PC-9 (cell line): ENCODE measurements at regions not wholly inside any gene's neighbourhood (a gene's known extent, or its start where the extent isn't known, plus 50 kb on each side); places are given as distances from the start of the nearest gene placed in this dataset.
A peak's percentile ranks its signal among the peaks of the same experiment; 100 is the strongest.

ENCODE experiments used
- BruUV-seq: library from RNA; stranded (reverse); fragments of 400-500 nt; replicated peaks from 2 replicates; lab custom pipeline; 2021; lab: Mats Ljungman, UMichigan
- CTCF ChIA-PET: fragments of 300-600 bp; sonication (Branson Sonifier 250); formaldehyde crosslinking; loops from one replicate; lab custom pipeline; 2022; ENCODE audit warnings: antibody characterized with exemption; lab: Charles Lee
- POLR2A ChIA-PET: fragments of 300-600 bp; sonication (Branson Sonifier 250); formaldehyde crosslinking; loops from one replicate; lab custom pipeline; 2022; ENCODE audit warnings: antibody characterized with exemption; ENCODE audit not compliant: unreplicated experiment; lab: Charles Lee
- DNase-seq, 2 experiments: peaks; one replicate each; pipeline versions ENCODE4 v3.0.0 to v3.0.0-alpha.2; 2015 to 2022; ENCODE audit warnings: mixed read lengths in 1 of 2
- H2AFZ ChIP-seq: fragments of 200-600 bp; sonication (generic); 2 replicates; pipeline ENCODE4 v1.8.1; 2017; ENCODE audit warnings: antibody characterized with exemption
- H3F3A ChIP-seq: fragments of 200-600 bp; sonication (generic); 2 replicates; pipeline ENCODE4 v1.8.1; 2017; ENCODE audit warnings: antibody characterized with exemption, mild to moderate bottlenecking, low read depth; ENCODE audit not compliant: insufficient read depth
- H3K27ac ChIP-seq: fragments of 200-600 bp; sonication (generic); 2 replicates; pipeline ENCODE4 v1.6.1; 2016; ENCODE audit warnings: mixed run types
- H3K27me3 ChIP-seq: fragments of 200-600 bp; sonication (generic); 2 replicates; pipeline ENCODE4 v1.6.1; 2016; ENCODE audit warnings: low read depth, mixed run types; ENCODE audit not compliant: insufficient read depth
- H3K36me3 ChIP-seq: fragments of 200-600 bp; sonication (generic); 2 replicates; pipeline ENCODE4 v1.6.1; 2016; ENCODE audit warnings: low read depth, mixed run types
- H3K4me1 ChIP-seq: fragments of 200-600 bp; sonication (generic); replicated peaks from 2 replicates; pipeline ENCODE4 v1.6.1; 2016; ENCODE audit warnings: mixed run types; ENCODE audit not compliant: insufficient read depth
- H3K4me2 ChIP-seq: fragments of 200-600 bp; sonication (generic); 2 replicates; pipeline ENCODE4 v1.6.1; 2017; ENCODE audit warnings: mixed run types
- H3K4me3 ChIP-seq: fragments of 200-600 bp; sonication (generic); 2 replicates; pipeline ENCODE4 v1.6.1; 2016; ENCODE audit warnings: mixed run types
- H3K79me2 ChIP-seq: fragments of 200-600 bp; sonication (generic); 2 replicates; pipeline ENCODE4 v1.6.1; 2017; ENCODE audit warnings: low read depth, mixed run types
- H3K9me2 ChIP-seq: fragments of 200-600 bp; sonication (generic); 2 replicates; pipeline ENCODE4 v1.8.1; 2017; ENCODE audit warnings: mild to moderate bottlenecking; ENCODE audit not compliant: insufficient read depth
- H3K9me3 ChIP-seq: fragments of 200-600 bp; sonication (generic); 2 replicates; pipeline ENCODE4 v1.8.1; 2016; ENCODE audit warnings: low read depth; ENCODE audit not compliant: insufficient read depth
- H4K20me1 ChIP-seq: fragments of 200-600 bp; sonication (generic); 2 replicates; pipeline ENCODE4 v1.8.1; 2017; ENCODE audit not compliant: insufficient read depth
- CTCF ChIP-seq: fragments of 200-600 bp; sonication (generic); conservative IDR thresholded peaks from 2 replicates; pipeline ENCODE4 v1.6.1; 2017; ENCODE audit warnings: mixed run types, antibody characterized with exemption, mild to moderate bottlenecking, moderate library complexity
- EZH2 ChIP-seq: fragments of 200-600 bp; sonication (generic); IDR thresholded peaks from 2 replicates; pipeline ENCODE4 v1.8.0; 2017; ENCODE audit warnings: antibody characterized with exemption, low read depth
- intact Hi-C: fragments of 100-400 bp; cut with micrococcal nuclease; formaldehyde crosslinking; loops from one replicate; pipeline ENCODE4 v1.10.0; 2022; ENCODE audit not compliant: unreplicated experiment

DNA sequence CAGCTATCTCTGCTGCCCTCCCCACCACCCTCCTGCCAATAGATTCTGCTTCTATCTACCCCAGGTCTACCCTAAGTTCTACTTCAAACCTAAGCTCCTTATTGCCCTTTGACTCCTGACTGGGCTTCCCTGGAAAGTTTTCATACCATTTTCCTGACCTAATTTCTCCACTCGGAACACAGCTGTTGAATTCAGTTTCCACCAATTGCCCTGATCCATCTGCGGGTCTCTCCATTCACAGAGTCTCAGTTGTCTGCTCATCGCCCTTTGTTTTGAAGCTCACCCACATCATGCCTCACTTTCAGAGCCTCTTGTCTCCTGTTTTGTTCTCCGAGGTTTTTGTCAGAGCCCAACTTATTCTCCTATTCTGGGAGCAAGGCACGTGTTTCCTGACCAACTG is 56.8 kb upstream of the ABI3BP start:
- no peak overlapping the region for H3K4me2 ChIP-seq
- H3K4me3 ChIP-seq = no peak overlapping the region
- no peaks in the 10 kb centered on the region; the same call in 1 of the 2 replicates for H3K9me3 ChIP-seq
- ChIA-PET CTCF (no interaction called here), POLR2A (no interaction called here)
- H3K27ac ChIP-seq = no peak overlapping the region
- DNase-seq = no peak
- H3K4me1 ChIP-seq = no peaks in the 10 kb centered on the region
- H3K36me3 ChIP-seq = no peaks in the 10 kb centered on the region
- no peaks in the 10 kb centered on the region for H3K27me3 ChIP-seq
- no peaks in the 10 kb centered on the region for H3K79me2 ChIP-seq
- intact Hi-C loops = no loop called here
- H3K9me2 ChIP-seq = no peaks in the 10 kb centered on the region
- H3F3A ChIP-seq = no peaks in the 10 kb centered on the region
- H4K20me1 ChIP-seq = no peaks in the 10 kb centered on the region
- BruUV-seq = no TSS peak
- no peak overlapping the region for H2AFZ ChIP-seq
- TF ChIP-seq EZH2 = no peak
- no peak for TF ChIP-seq CTCF

- BruUV-seq = no TSS peak
- Histone ChIP-seq H3K9me3 (peaks cover under 1% of the 10 kb centered on the region; the same call in 1 of the 2 replicates), H3K4me2 (no peak overlapping the region), H3F3A (no peaks in the 10 kb centered on the region), H3K27ac (no peak overlapping the region), H3K4me3 (no peak overlapping the region), H3K4me1 (no peaks in the 10 kb centered on the region), H3K36me3 (no peaks in the 10 kb centered on the region), H4K20me1 (no peaks in the 10 kb centered on the region), H2AFZ (no peak overlapping the region), H3K27me3 (no peaks in the 10 kb centered on the region), H3K79me2 (no peaks in the 10 kb centered on the region), H3K9me2 (no peaks in the 10 kb centered on the region)
- no peak for TF ChIP-seq CTCF
- TF ChIP-seq EZH2 = no peak
- POLR2A ChIA-PET = no interaction called here
- no peak for DNase-seq
- CTCF ChIA-PET = no interaction called here
- intact Hi-C loops = no loop called here
Observed at GRCh38 chr3:101049532-101049931, 56.3 kb upstream of the ABI3BP start.

- ChIA-PET CTCF (no interaction called here), POLR2A (no interaction called here)
- Histone ChIP-seq H3K36me3 (no peaks in the 10 kb centered on the region), H3K9me3 (peaks cover 14% of the 10 kb centered on the region; the same call in 1 of the 2 replicates), H3K27ac (no peak overlapping the region), H3F3A (peaks cover 10% of the 10 kb centered on the region), H2AFZ (no peak overlapping the region), H3K4me2 (peak overlapping the region; percentile 1; the same call in 1 of the 2 replicates), H4K20me1 (no peaks in the 10 kb centered on the region), H3K4me1 (peaks cover 23% of the 10 kb centered on the region), H3K4me3 (no peak overlapping the region), H3K9me2 (no peaks in the 10 kb centered on the region), H3K79me2 (no peaks in the 10 kb centered on the region), H3K27me3 (no peaks in the 10 kb centered on the region)
- BruUV-seq = no TSS peak
- DNase-seq = no peak
- TF ChIP-seq CTCF (no peak), EZH2 (no peak)
- intact Hi-C loops = no loop called here
Observed at GRCh38 chr3:101043687-101044078, 50.5 kb upstream of the ABI3BP start.
